Activated CD4-positive, alpha-beta T cell treated with anti-CD3 and anti-CD28 coated beads, Interleukin-2, amount 10 ng/mL, durations not matched to agents 7 days and 5 days (primary cell): ENCODE measurements at regions not wholly inside any gene's neighbourhood (a gene's known extent, or its start where the extent isn't known, plus 50 kb on each side); places are given as distances from the start of the nearest gene placed in this dataset.
"Not testable (repeated sequence)": the region's sequence is repeated elsewhere in the genome, so short reads cannot be mapped to it uniquely, and the experiment has no call there.

ENCODE experiments used
- CTCF ChIA-PET: fragments of 350-600 bp; sonication (Branson Sonifier 250); formaldehyde crosslinking; loops from one replicate; lab custom pipeline; 2021; ENCODE audit warnings: antibody characterized with exemption; lab: Charles Lee
- POLR2A ChIA-PET: fragments of 350-600 bp; sonication (Branson Sonifier 250); formaldehyde crosslinking; loops from one replicate; lab custom pipeline; 2021; ENCODE audit warnings: antibody characterized with exemption; lab: Charles Lee
- DNase-seq: peaks from one replicate; pipeline ENCODE4 v3.0.0-alpha.2; 2020
- H3K27ac Mint-ChIP-seq: one replicate; pipeline ENCODE4 v1.8.0; 2021; ENCODE audit warnings: mild to moderate bottlenecking, moderate library complexity, mixed read lengths
- H3K27me3 Mint-ChIP-seq: one replicate; pipeline ENCODE4 v1.8.0; 2021; ENCODE audit warnings: mixed read lengths
- H3K36me3 Mint-ChIP-seq: one replicate; pipeline ENCODE4 v1.8.0; 2021; ENCODE audit warnings: low read depth, mixed read lengths
- H3K4me1 Mint-ChIP-seq: one replicate; pipeline ENCODE4 v1.8.0; 2021; ENCODE audit warnings: mixed read lengths
- H3K4me3 Mint-ChIP-seq: one replicate; pipeline ENCODE4 v1.8.0; 2021; ENCODE audit warnings: mild to moderate bottlenecking, moderate library complexity, mixed read lengths
- H3K9me3 Mint-ChIP-seq: one replicate; pipeline ENCODE4 v1.8.0; 2021; ENCODE audit warnings: mixed read lengths

DNA sequence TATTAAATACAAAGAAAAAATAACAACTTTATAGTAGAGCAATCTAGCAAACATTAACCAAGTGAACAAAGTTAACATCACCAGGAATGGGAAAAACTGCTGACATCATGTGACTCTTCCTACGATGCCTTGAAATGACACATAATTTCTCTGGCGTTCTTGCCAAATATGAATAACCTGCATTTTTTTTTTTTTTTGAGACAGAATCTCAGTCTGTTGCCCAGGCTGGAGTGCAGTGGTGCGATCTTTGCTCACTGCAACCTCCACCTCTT is 126.5 kb upstream of the VKORC1L1 start:
- peaks cover 5% of the 10 kb centered on the region for H3K36me3 Mint-ChIP-seq
- no peak overlapping the region for H3K27ac Mint-ChIP-seq
- no peak for DNase-seq
- H3K4me3 Mint-ChIP-seq: no peak overlapping the region
- ChIA-PET CTCF (no interaction called here), POLR2A (no interaction called here)
- H3K27me3 Mint-ChIP-seq: no peaks in the 10 kb centered on the region
- no peaks in the 10 kb centered on the region for H3K9me3 Mint-ChIP-seq
- peaks cover 12% of the 10 kb centered on the region for H3K4me1 Mint-ChIP-seq

DNA sequence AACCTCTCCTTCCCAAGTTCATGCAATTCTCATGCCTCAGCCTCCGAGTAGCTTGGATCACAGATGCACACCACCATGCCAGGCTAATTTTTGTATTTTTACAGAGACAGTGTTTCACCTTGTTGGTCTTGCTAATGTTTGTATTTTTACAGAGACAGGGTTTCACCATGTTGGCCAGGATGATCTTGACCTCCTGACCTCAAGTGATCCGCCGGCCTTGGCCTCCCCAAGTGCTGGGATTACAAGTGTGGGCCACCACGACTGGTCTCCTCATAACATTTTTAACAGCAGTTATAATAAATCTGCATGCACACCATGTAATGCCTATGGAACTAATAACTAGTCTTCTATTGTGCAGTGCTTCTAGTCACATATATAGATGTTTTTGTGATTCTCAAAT is 123.8 kb upstream of the VKORC1L1 start:
- no peak overlapping the region for H3K27ac Mint-ChIP-seq
- H3K4me3 Mint-ChIP-seq: peak overlapping the region; percentile 92
- CTCF ChIA-PET: interaction anchor here (0.7 to 1.1 kb wide), 2 partner anchors 23 to 1178 kb away, joined by 3 read pairs; no protein-coding TSS in a partner anchor

DNA sequence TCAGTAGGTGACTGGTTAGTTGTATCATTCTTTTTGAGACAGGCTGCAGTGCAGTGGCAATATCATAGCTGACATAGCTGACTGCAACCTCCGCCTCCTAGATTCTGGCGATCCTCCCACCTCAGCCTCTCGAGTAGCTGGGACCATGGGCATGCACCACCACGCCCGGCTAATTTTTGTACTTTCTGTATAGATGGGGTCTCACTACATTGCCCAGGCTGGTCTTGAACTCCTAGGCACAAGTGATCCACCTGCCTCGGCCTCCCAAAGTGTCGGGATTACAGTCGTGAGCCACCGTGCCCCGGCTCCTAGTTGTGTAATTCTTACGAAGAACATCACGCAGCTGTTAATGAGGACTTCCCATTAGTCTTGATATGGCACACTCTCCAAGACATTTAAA is 123.4 kb upstream of the VKORC1L1 start:
- H3K9me3 Mint-ChIP-seq: no peaks in the 10 kb centered on the region
- H3K4me3 Mint-ChIP-seq: peak overlapping the region; percentile 92
- no peaks in the 10 kb centered on the region for H3K27me3 Mint-ChIP-seq

More for the DNA sequence above, 123.8 kb upstream of the VKORC1L1 start:
- Mint-ChIP-seq H3K9me3 (no peaks in the 10 kb centered on the region), H3K36me3 (peaks cover 17% of the 10 kb centered on the region), H3K4me1 (peaks cover 26% of the 10 kb centered on the region), H3K27me3 (no peaks in the 10 kb centered on the region)
- DNase-seq: no peak
- POLR2A ChIA-PET: no interaction called here

DNA sequence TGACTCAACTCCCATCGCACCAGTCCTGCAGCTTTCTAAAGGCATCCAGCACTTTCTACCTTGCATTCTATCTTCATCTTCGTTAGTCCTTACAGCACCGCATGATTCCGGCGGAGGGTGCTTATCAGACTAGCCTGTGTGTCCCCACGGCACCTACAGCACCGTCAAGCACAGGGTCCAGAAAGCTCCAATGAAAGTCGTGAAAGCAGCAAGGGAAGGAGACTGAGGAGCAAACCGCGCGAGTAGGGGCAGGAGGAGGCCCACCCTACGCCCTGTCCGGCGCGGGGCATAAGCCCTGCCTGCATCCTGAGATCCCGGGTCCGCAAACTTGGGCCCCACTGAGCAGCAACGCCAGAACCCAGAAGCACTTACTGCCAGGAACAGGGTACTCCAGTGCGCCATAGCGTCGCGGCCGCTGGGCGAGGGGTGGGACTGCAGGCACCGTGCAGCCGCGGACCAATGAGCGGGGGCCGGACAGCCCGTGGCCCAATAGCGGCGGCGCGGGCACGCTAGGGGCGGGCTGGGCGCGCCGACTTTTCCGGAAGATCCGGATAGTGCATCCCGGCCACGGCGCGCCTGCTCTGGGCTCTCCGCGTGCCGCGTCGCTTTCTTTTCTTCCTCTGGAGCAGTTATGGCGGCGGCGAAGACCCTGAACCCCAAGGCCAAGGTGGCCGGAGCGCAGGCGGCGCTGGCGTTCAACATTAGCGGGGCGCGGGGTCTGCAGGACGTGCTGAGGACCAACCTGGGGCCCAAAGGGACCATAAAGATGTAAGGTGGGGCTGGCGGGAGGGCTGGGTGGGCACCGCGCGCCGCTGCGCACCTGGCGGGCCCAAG is 122.1 kb upstream of the VKORC1L1 start:
- peak overlapping the region; percentile 99 for H3K27ac Mint-ChIP-seq
- CTCF ChIA-PET: interaction anchor here (1.3 kb wide), 1 partner anchor 18 kb away, joined by 4 read pairs; no protein-coding TSS in a partner anchor
- POLR2A ChIA-PET: no interaction called here
- no peaks in the 10 kb centered on the region for H3K9me3 Mint-ChIP-seq
- peaks cover 16% of the 10 kb centered on the region for H3K36me3 Mint-ChIP-seq
- H3K4me3 Mint-ChIP-seq: peak overlapping the region; percentile 92
- peak; percentile 90 for DNase-seq
- peaks cover 30% of the 10 kb centered on the region for H3K4me1 Mint-ChIP-seq
- H3K27me3 Mint-ChIP-seq: no peaks in the 10 kb centered on the region

More for the DNA sequence above, 123.4 kb upstream of the VKORC1L1 start:
- Mint-ChIP-seq H3K36me3 (peaks cover 16% of the 10 kb centered on the region), H3K4me1 (peaks cover 27% of the 10 kb centered on the region), H3K27ac (no peak overlapping the region)
- CTCF ChIA-PET: interaction anchor here (1.1 kb wide), 1 partner anchor 24 kb away, joined by 3 read pairs; no protein-coding TSS in a partner anchor
- DNase-seq: no peak
- POLR2A ChIA-PET: no interaction called here

GRCh38 chr7:65754070-65754469 is 118.8 kb upstream of the VKORC1L1 start:
- H3K4me1 Mint-ChIP-seq: peaks cover 36% of the 10 kb centered on the region
- not testable (repeated sequence) for H3K4me3 Mint-ChIP-seq, H3K27ac Mint-ChIP-seq

GRCh38 chr7:65758991-65759390 is 113.9 kb upstream of the VKORC1L1 start:
- DNase-seq, CTCF ChIA-PET, H3K4me3 Mint-ChIP-seq, H3K27ac Mint-ChIP-seq, POLR2A ChIA-PET, H3K27me3 Mint-ChIP-seq, H3K9me3 Mint-ChIP-seq: not testable (repeated sequence)
- Mint-ChIP-seq H3K36me3 (peaks cover 38% of the 10 kb centered on the region), H3K4me1 (peaks cover 21% of the 10 kb centered on the region)

More at GRCh38 chr7:65754070-65754469, 118.8 kb upstream of the VKORC1L1 start:
- H3K9me3 Mint-ChIP-seq, POLR2A ChIA-PET, H3K27me3 Mint-ChIP-seq, DNase-seq, CTCF ChIA-PET: not testable (repeated sequence)
- H3K36me3 Mint-ChIP-seq: peaks cover 37% of the 10 kb centered on the region

- H3K9me3 Mint-ChIP-seq, POLR2A ChIA-PET, DNase-seq, CTCF ChIA-PET, H3K4me3 Mint-ChIP-seq, H3K27ac Mint-ChIP-seq, H3K27me3 Mint-ChIP-seq: not testable (repeated sequence)
- Mint-ChIP-seq H3K4me1 (peaks cover 16% of the 10 kb centered on the region), H3K36me3 (peaks cover 31% of the 10 kb centered on the region)
These were observed 110.2 kb upstream of the VKORC1L1 start for GRCh38 chr7:65762712-65763111.

- H3K9me3 Mint-ChIP-seq, POLR2A ChIA-PET, H3K27ac Mint-ChIP-seq, H3K27me3 Mint-ChIP-seq, CTCF ChIA-PET, H3K4me3 Mint-ChIP-seq, DNase-seq: not testable (repeated sequence)
- H3K4me1 Mint-ChIP-seq: peaks cover 18% of the 10 kb centered on the region
- peaks cover 29% of the 10 kb centered on the region for H3K36me3 Mint-ChIP-seq
These were observed 109.8 kb upstream of the VKORC1L1 start for GRCh38 chr7:65763114-65763513.

DNA sequence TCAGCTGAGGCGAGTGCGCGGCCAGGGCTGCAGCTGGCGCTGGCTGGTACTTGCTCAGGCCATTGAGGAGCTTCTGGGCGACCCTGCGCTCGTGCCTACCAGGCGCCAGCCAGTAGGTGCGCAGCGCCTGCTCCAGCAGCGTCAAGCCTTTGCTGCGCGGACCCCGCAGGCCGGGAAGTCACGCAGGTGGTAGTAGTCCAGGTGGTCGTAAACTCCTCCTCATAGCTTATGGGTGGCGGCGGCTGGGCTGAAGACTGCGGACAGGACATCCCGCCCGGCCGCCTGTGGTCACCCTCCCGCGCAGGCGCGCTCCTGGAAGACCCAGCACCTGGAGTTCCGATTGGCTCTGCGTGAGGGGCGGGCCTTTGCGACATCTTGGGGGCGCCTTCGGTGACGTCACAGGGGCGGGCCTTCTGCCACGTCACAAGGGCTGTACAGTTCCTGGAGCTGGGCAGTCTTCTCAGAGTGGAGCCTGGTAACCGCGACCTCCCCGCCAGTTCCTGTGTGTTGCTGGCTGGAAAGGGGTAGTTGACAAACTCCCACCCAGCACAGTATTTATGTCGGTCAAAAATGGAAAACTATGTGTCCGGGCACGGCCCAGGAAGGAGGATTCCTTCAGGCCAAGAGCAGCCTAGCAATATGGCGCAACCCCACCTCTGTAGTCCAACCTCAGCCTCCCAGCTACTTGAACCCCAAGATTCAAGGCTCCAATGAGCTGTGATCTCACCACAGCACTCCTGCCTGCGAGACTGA is 102.2 kb upstream of the VKORC1L1 start:
- peak; percentile 95 for DNase-seq
- CTCF ChIA-PET, H3K27me3 Mint-ChIP-seq, H3K36me3 Mint-ChIP-seq, POLR2A ChIA-PET, H3K9me3 Mint-ChIP-seq, H3K4me1 Mint-ChIP-seq: not testable (repeated sequence)
- peak overlapping the region; percentile 93 for H3K27ac Mint-ChIP-seq
- peak overlapping the region; percentile 87 for H3K4me3 Mint-ChIP-seq

- H3K9me3 Mint-ChIP-seq, H3K27me3 Mint-ChIP-seq, DNase-seq, H3K4me1 Mint-ChIP-seq, POLR2A ChIA-PET, CTCF ChIA-PET, H3K36me3 Mint-ChIP-seq: not testable (repeated sequence)
- Mint-ChIP-seq H3K27ac (peak overlapping the region; percentile 93), H3K4me3 (peak overlapping the region; percentile 87)
These were observed 101.7 kb upstream of the VKORC1L1 start for GRCh38 chr7:65771226-65771569.

DNA sequence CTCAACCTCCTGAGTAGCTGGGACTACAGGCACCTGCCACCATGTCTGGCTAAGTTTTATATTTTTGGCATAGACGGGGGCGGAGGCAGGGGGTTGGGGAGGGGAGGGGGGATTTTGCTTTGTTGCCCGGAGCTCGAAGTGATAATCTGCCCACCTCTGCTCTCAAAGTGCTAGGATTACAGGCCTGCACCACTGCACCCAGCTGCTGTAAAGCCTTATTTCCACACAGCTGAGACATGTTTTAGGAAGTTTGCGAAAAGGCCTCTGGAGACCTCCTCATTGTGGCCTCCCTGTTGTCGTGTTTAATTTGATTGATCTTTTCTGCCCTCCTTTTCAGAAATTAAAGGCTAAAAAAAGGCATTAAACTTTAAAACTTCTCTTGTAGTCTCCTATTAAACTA is 96.2 kb upstream of the VKORC1L1 start:
- CTCF ChIA-PET, H3K27ac Mint-ChIP-seq, H3K27me3 Mint-ChIP-seq, H3K9me3 Mint-ChIP-seq, DNase-seq, H3K4me3 Mint-ChIP-seq, H3K4me1 Mint-ChIP-seq, H3K36me3 Mint-ChIP-seq, POLR2A ChIA-PET: not testable (repeated sequence)

- POLR2A ChIA-PET, CTCF ChIA-PET, DNase-seq, H3K4me1 Mint-ChIP-seq, H3K27ac Mint-ChIP-seq, H3K27me3 Mint-ChIP-seq, H3K4me3 Mint-ChIP-seq, H3K9me3 Mint-ChIP-seq, H3K36me3 Mint-ChIP-seq: not testable (repeated sequence)
These were observed 82.9 kb upstream of the VKORC1L1 start for GRCh38 chr7:65789943-65790342.

DNA sequence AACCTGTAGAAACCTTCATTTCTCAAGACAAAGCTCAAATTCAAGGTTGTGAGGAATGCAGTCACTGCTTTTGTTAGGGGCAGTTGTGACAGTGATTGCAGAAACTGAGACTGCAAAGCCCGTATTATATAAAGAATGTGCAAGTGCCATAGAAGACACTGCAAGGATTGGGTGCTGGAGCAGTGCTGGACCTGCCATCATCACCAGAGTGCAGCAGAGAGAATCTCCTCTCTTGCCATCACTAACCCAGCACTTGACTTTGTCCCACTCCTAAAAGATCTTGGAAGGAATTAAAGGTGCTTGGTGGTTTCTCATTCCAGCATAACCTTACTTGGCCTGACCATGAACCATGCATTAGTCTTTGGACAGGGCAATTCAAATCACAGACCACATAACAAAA is 81.1 kb upstream of the VKORC1L1 start:
- H3K4me1 Mint-ChIP-seq, H3K9me3 Mint-ChIP-seq, CTCF ChIA-PET, H3K4me3 Mint-ChIP-seq, POLR2A ChIA-PET, DNase-seq, H3K36me3 Mint-ChIP-seq, H3K27ac Mint-ChIP-seq, H3K27me3 Mint-ChIP-seq: not testable (repeated sequence)
